ENCODE measurements at regions not wholly inside any gene's neighbourhood (a gene's known extent, or its start where the extent isn't known, plus 50 kb on each side); places are given as distances from the start of the nearest gene placed in this dataset.

DNA sequence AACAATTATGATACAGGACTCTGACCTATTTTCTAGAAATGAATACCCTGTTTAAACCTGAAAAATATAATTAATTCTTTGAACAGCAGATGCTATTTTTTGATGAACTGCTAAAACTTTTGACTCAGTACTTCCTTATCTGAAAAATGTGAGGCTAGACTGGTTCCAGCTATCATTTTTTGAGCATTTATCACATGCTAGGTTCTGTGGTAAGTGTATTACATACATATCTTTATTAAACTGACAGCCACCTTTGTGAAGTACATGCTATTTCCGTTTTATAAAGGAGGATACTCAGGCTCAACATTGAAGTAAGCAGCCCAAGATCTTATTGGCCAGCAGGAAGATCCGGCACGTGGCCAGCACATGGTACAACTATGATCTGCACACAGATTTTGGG lies 459.8 kb upstream of the SEL1L start:
- POLR2A ChIA-PET: no interaction called here
- BruUV-seq (replicated peaks): no TSS peak

GRCh38 chr14:82003426-82003825 lies 469.8 kb upstream of the SEL1L start:
- TF ChIP-seq POLR2A (IDR thresholded peaks at IDR 0.05; ENCODE audit: low read depth, low read length) (no peak), MYC (IDR thresholded peaks at IDR 0.05; ENCODE audit: low read depth, low read length) (no peak), GATA2 (IDR thresholded peaks at IDR 0.05; ENCODE audit: insufficient read depth, insufficient read length, low read depth, low read length) (no peak), JUN (IDR thresholded peaks at IDR 0.05; ENCODE audit: borderline replicate concordance, insufficient read depth, insufficient read length, low read depth) (no peak), MAX (IDR thresholded peaks at IDR 0.05; ENCODE audit: insufficient read depth, insufficient read length) (no peak), EZH2 (IDR thresholded peaks at IDR 0.05; ENCODE audit: borderline replicate concordance, low read depth, low read length, severe bottlenecking) (no peak), FOS (IDR thresholded peaks at IDR 0.05; ENCODE audit: borderline replicate concordance, insufficient read depth, low read length) (no peak), POLR2AphosphoS5 (IDR thresholded peaks at IDR 0.05; ENCODE audit: insufficient read depth, low read depth, low read length) (no peak)
- TF ChIP-seq, protein P1, sequence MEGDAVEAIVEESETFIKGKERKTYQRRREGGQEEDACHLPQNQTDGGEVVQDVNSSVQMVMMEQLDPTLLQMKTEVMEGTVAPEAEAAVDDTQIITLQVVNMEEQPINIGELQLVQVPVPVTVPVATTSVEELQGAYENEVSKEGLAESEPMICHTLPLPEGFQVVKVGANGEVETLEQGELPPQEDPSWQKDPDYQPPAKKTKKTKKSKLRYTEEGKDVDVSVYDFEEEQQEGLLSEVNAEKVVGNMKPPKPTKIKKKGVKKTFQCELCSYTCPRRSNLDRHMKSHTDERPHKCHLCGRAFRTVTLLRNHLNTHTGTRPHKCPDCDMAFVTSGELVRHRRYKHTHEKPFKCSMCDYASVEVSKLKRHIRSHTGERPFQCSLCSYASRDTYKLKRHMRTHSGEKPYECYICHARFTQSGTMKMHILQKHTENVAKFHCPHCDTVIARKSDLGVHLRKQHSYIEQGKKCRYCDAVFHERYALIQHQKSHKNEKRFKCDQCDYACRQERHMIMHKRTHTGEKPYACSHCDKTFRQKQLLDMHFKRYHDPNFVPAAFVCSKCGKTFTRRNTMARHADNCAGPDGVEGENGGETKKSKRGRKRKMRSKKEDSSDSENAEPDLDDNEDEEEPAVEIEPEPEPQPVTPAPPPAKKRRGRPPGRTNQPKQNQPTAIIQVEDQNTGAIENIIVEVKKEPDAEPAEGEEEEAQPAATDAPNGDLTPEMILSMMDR (IDR thresholded peaks at IDR 0.05; ENCODE audit: extremely low read depth in 1 of 2, insufficient read depth in 1 of 2, low read depth in 1 of 2, low read length in 2 of 2): no peak
- Histone ChIP-seq H2AFZ (ENCODE audit: low read depth, low read length) (no peak overlapping the region), H3K4me2 (ENCODE audit: insufficient read depth, low read length) (no peak overlapping the region), H3K9me1 (replicated peaks; ENCODE audit: control insufficient read depth, extremely low read depth, insufficient read depth, low read length) (no peaks in the 10 kb centered on the region), H3K4me3 (replicated peaks in 1 of 3; ENCODE audit: insufficient read depth in 1 of 3, low read depth in 1 of 3, low read length in 3 of 3) (no peak overlapping the region), H3K4me1 (ENCODE audit: control insufficient read depth, extremely low read depth, insufficient read depth, low read length) (no peaks in the 10 kb centered on the region), H3K9ac (replicated peaks; ENCODE audit: extremely low read depth, insufficient read depth, low read length) (no peak overlapping the region), H4K20me1 (replicated peaks; ENCODE audit: control insufficient read depth, extremely low read depth, insufficient read depth, low read length) (no peaks in the 10 kb centered on the region), H3K27me3 (ENCODE audit: control insufficient read depth in 2 of 2, insufficient read depth in 2 of 2, low read length in 2 of 2) (no peaks in the 10 kb centered on the region), H3K27ac (ENCODE audit: insufficient read depth, low read depth, low read length) (no peak overlapping the region), H3K79me2 (ENCODE audit: control insufficient read depth, insufficient read depth, low read length) (no peaks in the 10 kb centered on the region), H3K9me3 (replicated peaks; ENCODE audit: control insufficient read depth, insufficient read depth, low read length) (no peaks in the 10 kb centered on the region), H3K36me3 (ENCODE audit: control insufficient read depth in 2 of 2, extremely low read depth in 1 of 2, insufficient read depth in 2 of 2, low read length in 2 of 2) (no peaks in the 10 kb centered on the region)
- no peak for DNase-seq (ENCODE audit: low read depth, low spot score)
- no TSS peak for BruUV-seq (replicated peaks)
- dilution Hi-C loops (cut with MboI; ENCODE audit: extremely low pct_ligation_motif_present, low sequenced_read_pairs) (no loop called here), intact Hi-C loops (cut with micrococcal nuclease) (no loop called here)
- FAIRE-seq: no peak
- ChIA-PET POLR2A (no interaction called here), CTCF (no interaction called here)

More for the DNA sequence above, 459.8 kb upstream of the SEL1L start:
- H3K9me3 ChIP-seq (replicated peaks; ENCODE audit: control insufficient read depth, insufficient read depth, low read length): no peaks in the 10 kb centered on the region
- H3K27me3 ChIP-seq (ENCODE audit: control insufficient read depth in 2 of 2, insufficient read depth in 2 of 2, low read length in 2 of 2): no peaks in the 10 kb centered on the region
- no peak overlapping the region for H3K4me3 ChIP-seq (replicated peaks in 1 of 3; ENCODE audit: insufficient read depth in 1 of 3, low read depth in 1 of 3, low read length in 3 of 3)
- DNase-seq (ENCODE audit: low read depth, low spot score) (no peak), FAIRE-seq (no peak)
- dilution Hi-C loops (cut with MboI; ENCODE audit: extremely low pct_ligation_motif_present, low sequenced_read_pairs): no loop called here
- CTCF ChIA-PET: no interaction called here
- H3K9me1 ChIP-seq (replicated peaks; ENCODE audit: control insufficient read depth, extremely low read depth, insufficient read depth, low read length): no peaks in the 10 kb centered on the region
- no peaks in the 10 kb centered on the region for H4K20me1 ChIP-seq (replicated peaks; ENCODE audit: control insufficient read depth, extremely low read depth, insufficient read depth, low read length)
- no peak overlapping the region for H2AFZ ChIP-seq (ENCODE audit: low read depth, low read length)
- H3K36me3 ChIP-seq (ENCODE audit: control insufficient read depth in 2 of 2, extremely low read depth in 1 of 2, insufficient read depth in 2 of 2, low read length in 2 of 2): no peaks in the 10 kb centered on the region
- TF ChIP-seq GATA2 (IDR thresholded peaks at IDR 0.05; ENCODE audit: insufficient read depth, insufficient read length, low read depth, low read length): no peak
- intact Hi-C loops (cut with micrococcal nuclease): loop anchor here (5.0 to 10.0 kb wide), 2 partner anchors 1311 to 1469 kb away; no protein-coding TSS in a partner anchor
- H3K27ac ChIP-seq (ENCODE audit: insufficient read depth, low read depth, low read length): no peak overlapping the region
- no peaks in the 10 kb centered on the region for H3K4me1 ChIP-seq (ENCODE audit: control insufficient read depth, extremely low read depth, insufficient read depth, low read length)
- H3K4me2 ChIP-seq (ENCODE audit: insufficient read depth, low read length): no peak overlapping the region
- H3K9ac ChIP-seq (replicated peaks; ENCODE audit: extremely low read depth, insufficient read depth, low read length): no peak overlapping the region
- no peaks in the 10 kb centered on the region for H3K79me2 ChIP-seq (ENCODE audit: control insufficient read depth, insufficient read depth, low read length)
